ENCODE measurements at regions not wholly inside any gene's neighbourhood (a gene's known extent, or its start where the extent isn't known, plus 50 kb on each side); places are given as distances from the start of the nearest gene placed in this dataset.
"Not testable (repeated sequence)": the region's sequence is repeated elsewhere in the genome, so short reads cannot be mapped to it uniquely, and the experiment has no call there.

- in situ Hi-C loops (cut with HindIII; ENCODE audit: low pct_unique_long_range_greater_than_20kb, low sequenced_read_pairs), result no loop called here
- no peak for DNase-seq (ENCODE audit: low read depth)
Observed at GRCh38 chr7:46939089-46939488, 642.8 kb downstream of the TNS3 start.

GRCh38 chr7:46937826-46938225, 644.1 kb downstream of the TNS3 start:
- in situ Hi-C loops (cut with HindIII; ENCODE audit: low pct_unique_long_range_greater_than_20kb, low sequenced_read_pairs), result no loop called here
- DNase-seq (ENCODE audit: low read depth), result no peak

GRCh38 chr7:46934198-46934825, 647.6 kb downstream of the TNS3 start:
- no peak for DNase-seq (ENCODE audit: low read depth)
- in situ Hi-C loops (cut with HindIII; ENCODE audit: low pct_unique_long_range_greater_than_20kb, low sequenced_read_pairs), result no loop called here

GRCh38 chr7:46933596-46933995, 648.3 kb downstream of the TNS3 start:
- in situ Hi-C loops (cut with HindIII; ENCODE audit: low pct_unique_long_range_greater_than_20kb, low sequenced_read_pairs), result no loop called here
- no peak for DNase-seq (ENCODE audit: low read depth)

GRCh38 chr7:46932676-46933424, 649.1 kb downstream of the TNS3 start:
- in situ Hi-C loops (cut with HindIII; ENCODE audit: low pct_unique_long_range_greater_than_20kb, low sequenced_read_pairs), result no loop called here
- peak; percentile 16 for DNase-seq (ENCODE audit: low read depth)

- in situ Hi-C loops (cut with HindIII; ENCODE audit: low pct_unique_long_range_greater_than_20kb, low sequenced_read_pairs), result no loop called here
- no peak for DNase-seq (ENCODE audit: low read depth)
Observed at GRCh38 chr7:46932306-46932675, 649.6 kb downstream of the TNS3 start.

GRCh38 chr7:46930366-46930765, 651.5 kb downstream of the TNS3 start:
- DNase-seq (ENCODE audit: low read depth), result peak; percentile 88
- in situ Hi-C loops (cut with HindIII; ENCODE audit: low pct_unique_long_range_greater_than_20kb, low sequenced_read_pairs), result no loop called here

- no peak for DNase-seq (ENCODE audit: low read depth)
- in situ Hi-C loops (cut with HindIII; ENCODE audit: low pct_unique_long_range_greater_than_20kb, low sequenced_read_pairs), result no loop called here
Observed at GRCh38 chr7:46929359-46929758, 652.6 kb downstream of the TNS3 start.

- peak; percentile 56 for DNase-seq (ENCODE audit: low read depth)
- in situ Hi-C loops (cut with HindIII; ENCODE audit: low pct_unique_long_range_greater_than_20kb, low sequenced_read_pairs), result no loop called here
Observed at GRCh38 chr7:46928719-46929118, 653.2 kb downstream of the TNS3 start.

GRCh38 chr7:46927131-46927810, 654.6 kb downstream of the TNS3 start:
- in situ Hi-C loops (cut with HindIII; ENCODE audit: low pct_unique_long_range_greater_than_20kb, low sequenced_read_pairs), result no loop called here
- DNase-seq (ENCODE audit: low read depth), result no peak

- in situ Hi-C loops (cut with HindIII; ENCODE audit: low pct_unique_long_range_greater_than_20kb, low sequenced_read_pairs), result no loop called here
Observed at GRCh38 chr7:46916581-46916980, 665.3 kb downstream of the TNS3 start.

GRCh38 chr7:46912692-46913091, 669.2 kb downstream of the TNS3 start:
- DNase-seq (ENCODE audit: low read depth), result no peak
- in situ Hi-C loops (cut with HindIII; ENCODE audit: low pct_unique_long_range_greater_than_20kb, low sequenced_read_pairs), result no loop called here

More at GRCh38 chr7:46916581-46916980, 665.3 kb downstream of the TNS3 start:
- no peak for DNase-seq (ENCODE audit: low read depth)

- DNase-seq (ENCODE audit: low read depth), result peak; percentile 63
- in situ Hi-C loops (cut with HindIII; ENCODE audit: low pct_unique_long_range_greater_than_20kb, low sequenced_read_pairs), result no loop called here
Observed at GRCh38 chr7:46909601-46910051, 672.3 kb downstream of the TNS3 start.

GRCh38 chr7:46908770-46909169, 673.1 kb downstream of the TNS3 start:
- in situ Hi-C loops (cut with HindIII; ENCODE audit: low pct_unique_long_range_greater_than_20kb, low sequenced_read_pairs), result no loop called here
- DNase-seq (ENCODE audit: low read depth), result peak; percentile 70

GRCh38 chr7:46904523-46904922, 677.4 kb downstream of the TNS3 start:
- DNase-seq (ENCODE audit: low read depth); in situ Hi-C loops (cut with HindIII; ENCODE audit: low pct_unique_long_range_greater_than_20kb, low sequenced_read_pairs): not testable (repeated sequence)

GRCh38 chr7:46902463-46902862, 679.4 kb downstream of the TNS3 start:
- no peak for DNase-seq (ENCODE audit: low read depth)
- in situ Hi-C loops (cut with HindIII; ENCODE audit: low pct_unique_long_range_greater_than_20kb, low sequenced_read_pairs), result no loop called here

GRCh38 chr7:46900312-46901263, 681.3 kb downstream of the TNS3 start:
- DNase-seq (ENCODE audit: low read depth), result peak; percentile 16
- in situ Hi-C loops (cut with HindIII; ENCODE audit: low pct_unique_long_range_greater_than_20kb, low sequenced_read_pairs), result no loop called here

- in situ Hi-C loops (cut with HindIII; ENCODE audit: low pct_unique_long_range_greater_than_20kb, low sequenced_read_pairs), result no loop called here
- no peak for DNase-seq (ENCODE audit: low read depth)
Observed at GRCh38 chr7:46897381-46897780, 684.5 kb downstream of the TNS3 start.

All from Caki2 (cell line).